T-cell (primary cell): ENCODE measurements at regions not wholly inside any gene's neighbourhood (a gene's known extent, or its start where the extent isn't known, plus 50 kb on each side); places are given as distances from the start of the nearest gene placed in this dataset.
"Not testable (repeated sequence)": the region's sequence is repeated elsewhere in the genome, so short reads cannot be mapped to it uniquely, and the experiment has no call there.

ENCODE experiments used
- ATAC-seq, 4 experiments: fragments of 200-7000 bp in 3 of 4; fragments of 150-1000 bp in 1 of 4; cut with Tn5 transposase; replicated peaks in 1 of 4; 1 replicate in 3 of 4; 2 replicates in 1 of 4; pipeline ENCODE4 v1.10.0; 2021; ENCODE audit warnings: moderate library complexity in 3 of 4, mild to moderate bottlenecking in 2 of 4, moderate number of reproducible peaks in 1 of 4
- CTCF ChIA-PET, 2 donors: fragments of 300-600 bp; sonication (Branson Sonifier 250); formaldehyde crosslinking; loops; one replicate each; lab custom pipeline; 2022; ENCODE audit warnings: antibody characterized with exemption in 2 of 2; lab: Charles Lee
- POLR2A ChIA-PET, 2 donors: fragments of 300-600 bp; sonication (Branson Sonifier 250); formaldehyde crosslinking; loops; one replicate each; lab custom pipeline; 2022; ENCODE audit warnings: antibody characterized with exemption in 2 of 2; lab: Charles Lee
- DNase-seq, 35 experiments: peaks; one replicate each; pipeline versions ENCODE4 v3.0.0 to v3.0.0-alpha.2; 2013 to 2023
- H3K27ac ChIP-seq: one replicate; pipeline ENCODE4 v1.5.1; 2013; ENCODE audit warnings: low read length
- H3K27me3 ChIP-seq, 2 experiments: replicated peaks in 1 of 2; 1 replicate in 1 of 2; 2 replicates in 1 of 2; pipeline versions ENCODE4 v1.6.1 to v1.7.0; 2013; ENCODE audit warnings: low read length in 1 of 2, mixed read lengths in 1 of 2; ENCODE audit not compliant: control insufficient read depth in 2 of 2, insufficient read depth in 2 of 2; ENCODE audit errors: extremely low read depth in 1 of 2
- H3K36me3 ChIP-seq, 2 donors: 1 replicate in 1 of 2; 2 replicates in 1 of 2; pipeline versions ENCODE4 v1.6.1 to v1.7.0; 2013; ENCODE audit warnings: low read length in 1 of 2; ENCODE audit not compliant: control insufficient read depth in 2 of 2, insufficient read depth in 1 of 2; ENCODE audit errors: extremely low read depth in 1 of 2
- H3K4me1 ChIP-seq, 2 experiments: 1 replicate in 1 of 2; 2 replicates in 1 of 2; pipeline versions ENCODE4 v1.6.1 to v1.7.0; 2013; ENCODE audit warnings: low read length in 2 of 2, mixed read lengths in 1 of 2; ENCODE audit not compliant: insufficient read depth in 2 of 2, control insufficient read depth in 1 of 2; ENCODE audit errors: extremely low read depth in 1 of 2
- H3K4me3 ChIP-seq, 2 donors: 1 replicate in 1 of 2; 2 replicates in 1 of 2; pipeline versions ENCODE4 v1.5.1 to v1.7.0; 2013; ENCODE audit warnings: mild to moderate bottlenecking in 2 of 2, low read length in 1 of 2, moderate library complexity in 1 of 2; ENCODE audit not compliant: control insufficient read depth in 1 of 2; ENCODE audit errors: extremely low read depth in 1 of 2
- H3K9me3 ChIP-seq: 2 replicates; pipeline ENCODE4 v1.7.0; 2013
- H3K27ac Mint-ChIP-seq, 2 donors: one replicate each; pipeline ENCODE4 v1.8.0; 2020 to 2021; ENCODE audit warnings: mild to moderate bottlenecking in 2 of 2, mixed read lengths in 2 of 2
- H3K27me3 Mint-ChIP-seq, 2 donors: one replicate each; pipeline ENCODE4 v1.8.0; 2021 to 2022; ENCODE audit warnings: mixed read lengths in 2 of 2
- H3K36me3 Mint-ChIP-seq: one replicate; pipeline ENCODE4 v1.8.0; 2021; ENCODE audit warnings: mixed read lengths
- H3K4me1 Mint-ChIP-seq, 3 donors: one replicate each; pipeline ENCODE4 v1.8.0; 2020 to 2022; ENCODE audit warnings: mixed read lengths in 3 of 3, mild to moderate bottlenecking in 1 of 3
- H3K4me3 Mint-ChIP-seq, 3 donors: one replicate each; pipeline ENCODE4 v1.8.0; 2020 to 2022; ENCODE audit warnings: mild to moderate bottlenecking in 3 of 3, mixed read lengths in 3 of 3, moderate library complexity in 3 of 3
- H3K9me3 Mint-ChIP-seq, 3 donors: one replicate each; pipeline ENCODE4 v1.8.0; 2020 to 2022; ENCODE audit warnings: mixed read lengths in 3 of 3
- WGBS: methylation state at CpG from one replicate; pipeline ENCODE4 v1.1.5; 2013; ENCODE audit warnings: missing lambda C conversion rate; ENCODE audit not compliant: insufficient coverage; 5-methylcytosine and 5-hydroxymethylcytosine counted together

DNA sequence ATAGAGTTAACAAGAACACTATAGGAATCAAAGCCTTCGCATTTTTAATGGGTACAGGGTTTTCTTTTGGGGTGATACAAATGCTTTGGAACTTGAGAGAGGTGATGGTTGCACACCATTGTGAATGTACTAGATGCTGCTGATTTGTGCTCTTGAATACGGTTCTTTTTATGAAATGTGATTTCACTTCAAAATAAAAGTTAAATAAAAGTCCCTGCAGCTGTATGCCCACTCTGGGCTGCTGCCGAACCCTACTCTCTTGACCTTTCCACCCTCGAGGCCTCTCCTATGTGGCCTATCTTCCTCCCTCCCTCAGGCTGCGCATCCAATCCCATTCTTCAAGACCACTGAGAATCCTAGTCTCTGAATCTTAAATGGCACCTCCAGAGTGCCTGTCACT lies 168.5 kb upstream of the AJAP1 start:
- H3K27me3 Mint-ChIP-seq, result peaks cover 12 to 19% of the 10 kb centered on the region in 2 donors
- Histone ChIP-seq H3K9me3 (no peaks in the 10 kb centered on the region), H3K4me1 (no peaks in the 10 kb centered on the region), H3K36me3 (no peaks in the 10 kb centered on the region), H3K27me3 (peaks cover 0 to 21% of the 10 kb centered on the region in 2 experiments), H3K4me3 (no peak overlapping the region), H3K27ac (no peak overlapping the region)
- H3K9me3 Mint-ChIP-seq, result no peaks in the 10 kb centered on the region
- ATAC-seq (no peak), DNase-seq (no peak)
- H3K4me3 Mint-ChIP-seq, result no peak overlapping the region
- H3K4me1 Mint-ChIP-seq, result peaks cover 0 to 6% (median 0%) of the 10 kb centered on the region in 3 donors
- CTCF ChIA-PET, result no interaction called here
- POLR2A ChIA-PET, result no interaction called here
- WGBS, result 79% methylated on average over 3 of the region's 5 CpGs
- H3K36me3 Mint-ChIP-seq, result no peaks in the 10 kb centered on the region
- H3K27ac Mint-ChIP-seq, result no peak overlapping the region

GRCh38 chr1:4486408-4487120 lies 167.8 kb upstream of the AJAP1 start:
- H3K9me3 ChIP-seq, result no peaks in the 10 kb centered on the region
- H3K36me3 Mint-ChIP-seq, result no peaks in the 10 kb centered on the region
- no peak overlapping the region for H3K4me3 Mint-ChIP-seq
- 87% methylated on average over 16 of the region's 22 CpGs for whole genome bisulfite sequencing
- ChIA-PET CTCF (no interaction called here), POLR2A (no interaction called here)
- no peak overlapping the region for H3K27ac ChIP-seq
- H3K9me3 Mint-ChIP-seq, result no peaks in the 10 kb centered on the region
- peaks cover 18 to 24% of the 10 kb centered on the region in 2 donors for H3K27me3 Mint-ChIP-seq
- H3K27me3 ChIP-seq, result peaks cover 0 to 24% of the 10 kb centered on the region in 2 experiments
- H3K36me3 ChIP-seq, result no peaks in the 10 kb centered on the region
- H3K4me1 ChIP-seq, result no peaks in the 10 kb centered on the region
- peaks cover 0 to 6% (median 0%) of the 10 kb centered on the region in 3 donors for H3K4me1 Mint-ChIP-seq
- DNase-seq, result no peak
- H3K4me3 ChIP-seq, result no peak overlapping the region
- no peak overlapping the region for H3K27ac Mint-ChIP-seq
- ATAC-seq, result no peak

GRCh38 chr1:4488018-4488417 lies 166.4 kb upstream of the AJAP1 start:
- ChIA-PET CTCF (no interaction called here), POLR2A (no interaction called here)
- 67% methylated on average over 4 of the region's 7 CpGs for WGBS
- Mint-ChIP-seq H3K27me3 (peaks cover 22 to 24% of the 10 kb centered on the region in 2 donors), H3K9me3 (no peaks in the 10 kb centered on the region), H3K27ac (no peak overlapping the region), H3K4me3 (no peak overlapping the region), H3K36me3 (no peaks in the 10 kb centered on the region), H3K4me1 (peaks cover 0 to 6% (median 0%) of the 10 kb centered on the region in 3 donors)
- no peaks in the 10 kb centered on the region for H3K36me3 ChIP-seq
- H3K4me3 ChIP-seq, result no peak overlapping the region
- DNase-seq, result no peak
- no peak for ATAC-seq
- H3K27ac ChIP-seq, result no peak overlapping the region
- no peaks in the 10 kb centered on the region for H3K4me1 ChIP-seq
- peaks cover 0 to 15% of the 10 kb centered on the region in 2 experiments for H3K27me3 ChIP-seq
- H3K9me3 ChIP-seq, result no peaks in the 10 kb centered on the region

- H3K4me3 ChIP-seq, result no peak overlapping the region
- 71% methylated on average over 6 of the region's 7 CpGs for WGBS
- ATAC-seq (no peak), DNase-seq (no peak)
- peaks cover 0 to 22% of the 10 kb centered on the region in 2 experiments for H3K27me3 ChIP-seq
- Mint-ChIP-seq H3K27me3 (peaks cover 23 to 29% of the 10 kb centered on the region in 2 donors), H3K4me1 (peaks cover 0 to 6% (median 0%) of the 10 kb centered on the region in 3 donors), H3K9me3 (no peaks in the 10 kb centered on the region), H3K36me3 (no peaks in the 10 kb centered on the region), H3K4me3 (no peak overlapping the region), H3K27ac (no peak overlapping the region)
- no peaks in the 10 kb centered on the region for H3K9me3 ChIP-seq
- POLR2A ChIA-PET, result no interaction called here
- H3K36me3 ChIP-seq, result no peaks in the 10 kb centered on the region
- no peak overlapping the region for H3K27ac ChIP-seq
- CTCF ChIA-PET, result no interaction called here
- no peaks in the 10 kb centered on the region for H3K4me1 ChIP-seq
Measured at GRCh38 chr1:4489486-4489885, 164.9 kb upstream of the AJAP1 start.

- H3K27me3 ChIP-seq, result peaks cover 0 to 26% of the 10 kb centered on the region in 2 experiments
- CTCF ChIA-PET, POLR2A ChIA-PET, H3K4me3 ChIP-seq, H3K36me3 ChIP-seq, H3K4me1 ChIP-seq, H3K4me3 Mint-ChIP-seq, H3K4me1 Mint-ChIP-seq, H3K27ac ChIP-seq, H3K9me3 Mint-ChIP-seq, DNase-seq, H3K27ac Mint-ChIP-seq, H3K9me3 ChIP-seq, ATAC-seq, H3K36me3 Mint-ChIP-seq: not testable (repeated sequence)
- H3K27me3 Mint-ChIP-seq, result peaks cover 23 to 29% of the 10 kb centered on the region in 2 donors
Measured at GRCh38 chr1:4489992-4490391, 164.4 kb upstream of the AJAP1 start.

GRCh38 chr1:4494027-4494426 lies 160.4 kb upstream of the AJAP1 start:
- H3K27ac ChIP-seq, result no peak overlapping the region
- POLR2A ChIA-PET, result no interaction called here
- H3K27me3 Mint-ChIP-seq, result peaks cover 8 to 18% of the 10 kb centered on the region in 2 donors

More at GRCh38 chr1:4494027-4494426, 160.4 kb upstream of the AJAP1 start:
- ATAC-seq, result no peak
- Histone ChIP-seq H3K27me3 (peaks cover 0 to 32% of the 10 kb centered on the region in 2 experiments), H3K4me1 (no peaks in the 10 kb centered on the region), H3K4me3 (no peak overlapping the region), H3K36me3 (no peaks in the 10 kb centered on the region), H3K9me3 (no peaks in the 10 kb centered on the region)
- Mint-ChIP-seq H3K4me1 (no peaks in the 10 kb centered on the region), H3K4me3 (no peak overlapping the region), H3K27ac (peak overlapping the region in 1 of 2 donors; percentile 47), H3K36me3 (no peaks in the 10 kb centered on the region), H3K9me3 (no peaks in the 10 kb centered on the region)
- CTCF ChIA-PET, result no interaction called here
- 71% methylated on average over 5 of the region's 5 CpGs for WGBS
- DNase-seq, result no peak
